ENCODE measurements at regions not wholly inside any gene's neighbourhood (a gene's known extent, or its start where the extent isn't known, plus 50 kb on each side); places are given as distances from the start of the nearest gene placed in this dataset.

GRCh38 chr9:135187365-135187764 is 99.9 kb downstream of the OLFM1 start:
- TF ChIP-seq, protein P1, sequence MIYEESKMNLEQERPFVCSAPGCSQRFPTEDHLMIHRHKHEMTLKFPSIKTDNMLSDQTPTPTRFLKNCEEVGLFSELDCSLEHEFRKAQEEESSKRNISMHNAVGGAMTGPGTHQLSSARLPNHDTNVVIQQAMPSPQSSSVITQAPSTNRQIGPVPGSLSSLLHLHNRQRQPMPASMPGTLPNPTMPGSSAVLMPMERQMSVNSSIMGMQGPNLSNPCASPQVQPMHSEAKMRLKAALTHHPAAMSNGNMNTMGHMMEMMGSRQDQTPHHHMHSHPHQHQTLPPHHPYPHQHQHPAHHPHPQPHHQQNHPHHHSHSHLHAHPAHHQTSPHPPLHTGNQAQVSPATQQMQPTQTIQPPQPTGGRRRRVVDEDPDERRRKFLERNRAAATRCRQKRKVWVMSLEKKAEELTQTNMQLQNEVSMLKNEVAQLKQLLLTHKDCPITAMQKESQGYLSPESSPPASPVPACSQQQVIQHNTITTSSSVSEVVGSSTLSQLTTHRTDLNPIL (CRISPR knock-in tag; IDR thresholded peaks at IDR 0.05; ENCODE audit: low read depth): no peak
- TF ChIP-seq ARNTL (CRISPR knock-in tag; IDR thresholded peaks at IDR 0.05; ENCODE audit: borderline replicate concordance, low read depth): no peak

All from SK-N-SH treated with all-trans-retinoic acid at 6 μM for 48 hours (cell line).